IMR-90 (cell line): ENCODE measurements at regions not wholly inside any gene's neighbourhood (a gene's known extent, or its start where the extent isn't known, plus 50 kb on each side); places are given as distances from the start of the nearest gene placed in this dataset.

Experiments
- ATAC-seq: fragments of 200-7000 bp; cut with Tn5 transposase; 2 replicates; pipeline ENCODE4 v1.9.1; 2020; ENCODE audit warnings: low read depth, mild to moderate bottlenecking, moderate library complexity
- BruUV-seq: library from RNA; stranded (reverse); fragments of 400-500 nt; replicated peaks from 2 replicates; lab custom pipeline; 2021; lab: Mats Ljungman, UMichigan
- CTCF ChIA-PET: fragments of 300-600 bp; formaldehyde crosslinking; extraction: SDS; loops from one replicate; lab custom pipeline; 2021; ENCODE audit warnings: antibody characterized with exemption; lab: Yijun Ruan, JAX
- POLR2A ChIA-PET: fragments of 300-600 bp; sonication (Branson Sonifier 250); formaldehyde crosslinking; loops from one replicate; lab custom pipeline; 2022; ENCODE audit warnings: antibody characterized with exemption; ENCODE audit not compliant: unreplicated experiment; lab: Charles Lee
- DNase-seq: peaks from one replicate; pipeline ENCODE4 v3.0.0; 2013
- H2AFZ ChIP-seq: replicated peaks from 2 replicates; pipeline ENCODE3; 2013; ENCODE audit warnings: low read length, mild to moderate bottlenecking; ENCODE audit not compliant: poor library complexity
- H2AK5ac ChIP-seq: 2 replicates; pipeline ENCODE4 v1.6.1; 2013; ENCODE audit warnings: low read depth, low read length, inconsistent platforms
- H2AK9ac ChIP-seq: replicated peaks from 2 replicates; pipeline ENCODE3; 2013; ENCODE audit warnings: mild to moderate bottlenecking, low read depth, low read length, moderate library complexity; ENCODE audit not compliant: poor library complexity
- H2BK120ac ChIP-seq: 2 replicates; pipeline ENCODE4 v1.6.1; 2013; ENCODE audit warnings: low read depth, low read length, inconsistent platforms
- H2BK15ac ChIP-seq: 3 replicates; pipeline ENCODE4 v1.6.1; 2013; ENCODE audit warnings: low read depth, low read length, inconsistent platforms
- H2BK20ac ChIP-seq: 2 replicates; pipeline ENCODE4 v1.6.1; 2013; ENCODE audit warnings: low read depth, mild to moderate bottlenecking, inconsistent platforms, low read length, moderate library complexity
- H2BK5ac ChIP-seq: 2 replicates; pipeline ENCODE4 v1.6.1; 2013; ENCODE audit warnings: mild to moderate bottlenecking, low read depth, low read length, inconsistent platforms; ENCODE audit not compliant: poor library complexity, severe bottlenecking
- H3K14ac ChIP-seq: replicated peaks from 2 replicates; pipeline ENCODE4 v1.6.1; 2013; ENCODE audit warnings: low read depth, low read length, inconsistent platforms
- H3K18ac ChIP-seq: 2 replicates; pipeline ENCODE4 v1.6.1; 2013; ENCODE audit warnings: low read depth, low read length, control low read depth
- H3K23ac ChIP-seq: 2 replicates; pipeline ENCODE4 v1.6.1; 2013; ENCODE audit warnings: low read depth, low read length, inconsistent platforms
- H3K27ac ChIP-seq: 2 replicates; pipeline ENCODE4 v1.5.1; 2013; ENCODE audit warnings: mild to moderate bottlenecking, control low read depth, low read length; ENCODE audit not compliant: insufficient read depth
- H3K27me3 ChIP-seq: 2 replicates; pipeline ENCODE4 v1.6.1; 2013; ENCODE audit warnings: low read length; ENCODE audit not compliant: control insufficient read depth, insufficient read depth
- H3K36me3 ChIP-seq: 2 replicates; pipeline ENCODE4 v1.6.1; 2013; ENCODE audit warnings: low read length, mixed read lengths; ENCODE audit not compliant: control insufficient read depth, insufficient read depth
- H3K4ac ChIP-seq: 2 replicates; pipeline ENCODE4 v1.6.1; 2013; ENCODE audit warnings: low read depth, low read length, inconsistent platforms
- H3K4me1 ChIP-seq: 2 replicates; pipeline ENCODE4 v1.6.1; 2013; ENCODE audit warnings: low read length, mixed read lengths; ENCODE audit not compliant: control insufficient read depth, insufficient read depth
- H3K4me2 ChIP-seq: 2 replicates; pipeline ENCODE4 v1.6.1; 2013; ENCODE audit warnings: low read depth, mild to moderate bottlenecking, control low read depth, low read length, moderate library complexity
- H3K4me3 ChIP-seq: 2 replicates; pipeline ENCODE4 v1.5.1; 2013; ENCODE audit warnings: low read depth, mild to moderate bottlenecking, control low read depth, low read length, moderate library complexity; ENCODE audit not compliant: insufficient read depth
- H3K56ac ChIP-seq: 2 replicates; pipeline ENCODE4 v1.6.1; 2013; ENCODE audit warnings: low read length, inconsistent platforms; ENCODE audit not compliant: insufficient read depth; ENCODE audit errors: extremely low read depth
- H3K79me1 ChIP-seq, 2 experiments: 2 replicates each; pipeline ENCODE4 v1.6.1; 2013; ENCODE audit warnings: low read length in 2 of 2, inconsistent platforms in 1 of 2, low read depth in 1 of 2
- H3K9ac ChIP-seq: 2 replicates; pipeline ENCODE4 v1.6.1; 2013; ENCODE audit warnings: low read depth, low read length, control low read depth
- H3K9me1 ChIP-seq: 2 replicates; pipeline ENCODE4 v1.6.1; 2013; ENCODE audit warnings: low read length, inconsistent platforms; ENCODE audit not compliant: insufficient read depth
- H3K9me3 ChIP-seq: 2 replicates; pipeline ENCODE4 v1.6.1; 2013; ENCODE audit warnings: low read length; ENCODE audit not compliant: control insufficient read depth, insufficient read depth
- H4K20me1 ChIP-seq: 2 replicates; pipeline ENCODE4 v1.6.1; 2013; ENCODE audit warnings: low read length, inconsistent platforms; ENCODE audit not compliant: insufficient read depth
- H4K5ac ChIP-seq: 2 replicates; pipeline ENCODE4 v1.6.1; 2013; ENCODE audit warnings: mild to moderate bottlenecking, low read depth, low read length, control low read depth
- H4K8ac ChIP-seq, 2 experiments: 2 replicates each; pipeline ENCODE4 v1.6.1; 2013; ENCODE audit warnings: low read depth in 2 of 2, low read length in 2 of 2, control low read depth in 1 of 2, inconsistent platforms in 1 of 2
- H4K91ac ChIP-seq: 2 replicates; pipeline ENCODE4 v1.6.1; 2013; ENCODE audit warnings: low read depth, low read length, inconsistent platforms; ENCODE audit not compliant: insufficient read depth
- BHLHE40 ChIP-seq: fragments of 150-350 bp; IDR thresholded peaks from 2 replicates; pipeline ENCODE4 v1.6.1; 2016; ENCODE audit warnings: mild to moderate bottlenecking, low read depth, low read length
- MAFK ChIP-seq: IDR thresholded peaks from 2 replicates; pipeline ENCODE4 v1.6.1; 2012; ENCODE audit warnings: low read depth, low read length, improper control_type of control experiment
- WGBS, 2 experiments: methylation state at CpG; one replicate each; pipeline versions ENCODE4 v1.1.5 to v1.1.7; 2013; ENCODE audit warnings: missing lambda C conversion rate in 2 of 2; ENCODE audit not compliant: insufficient read length in 1 of 2; ENCODE audit errors: extremely low coverage in 2 of 2; 5-methylcytosine and 5-hydroxymethylcytosine counted together
- dilution Hi-C: fragments of 300-500 bp; cut with HindIII; formaldehyde crosslinking; loops from one replicate; pipeline ENCODE4 v1.14.3; 2018; ENCODE audit warnings: low sequenced_read_pairs; ENCODE audit not compliant: unreplicated experiment
- in situ Hi-C: fragments of 300-500 bp; cut with MboI; formaldehyde crosslinking; loops from 3 replicates; pipeline ENCODE4 v1.14.3; 2019; ENCODE audit warnings: low sequenced_read_pairs, inconsistent platforms, mixed read lengths
- intact Hi-C: fragments of 100-400 bp; cut with micrococcal nuclease; formaldehyde crosslinking; loops from 2 replicates; pipeline ENCODE4 v1.10.0; 2022

DNA sequence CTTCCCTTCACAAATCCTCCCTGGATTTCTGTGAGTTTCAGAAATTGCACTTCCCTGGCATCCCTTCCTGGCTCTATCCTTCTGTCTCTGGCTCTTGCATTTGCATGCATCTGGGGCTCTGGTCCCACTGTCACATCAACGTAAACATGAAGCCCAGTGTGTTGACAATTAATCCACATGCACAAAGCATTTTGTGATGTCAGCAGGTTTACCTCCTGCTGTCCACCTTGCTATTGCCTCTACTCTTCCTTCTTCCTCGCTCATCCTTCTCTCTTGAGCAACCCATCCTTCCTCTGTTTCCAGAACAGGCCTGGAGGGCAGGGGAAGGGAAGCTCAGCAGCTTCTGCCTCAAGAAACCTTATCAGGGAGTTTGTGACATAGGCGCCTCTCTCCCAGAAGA lies 111.7 kb upstream of the ATP5MC3 start:
- Histone ChIP-seq H4K5ac (no peak overlapping the region), H4K8ac (no peak overlapping the region), H2BK5ac (no peak overlapping the region), H4K91ac (no peak overlapping the region), H3K18ac (no peak overlapping the region), H2AK9ac (no peak overlapping the region), H3K4ac (no peak overlapping the region), H3K4me1 (no peaks in the 10 kb centered on the region), H3K9me1 (no peaks in the 10 kb centered on the region), H3K27me3 (peaks cover 6% of the 10 kb centered on the region), H4K20me1 (no peaks in the 10 kb centered on the region), H3K56ac (no peak overlapping the region), H2BK15ac (no peak overlapping the region), H3K27ac (no peak overlapping the region), H2BK120ac (no peak overlapping the region), H3K23ac (no peak overlapping the region), H3K36me3 (no peaks in the 10 kb centered on the region), H3K9ac (no peak overlapping the region), H2AK5ac (no peak overlapping the region), H2AFZ (no peak overlapping the region), H2BK20ac (no peak overlapping the region), H3K79me1 (no peaks in the 10 kb centered on the region), H3K4me2 (no peak overlapping the region), H3K4me3 (no peak overlapping the region), H3K9me3 (no peaks in the 10 kb centered on the region), H3K14ac (no peak overlapping the region)
- BruUV-seq: no TSS peak
- POLR2A ChIA-PET: no interaction called here
- ATAC-seq (no peak), DNase-seq (no peak)
- intact Hi-C loops (no loop called here), in situ Hi-C loops (no loop called here), dilution Hi-C loops (no loop called here)
- no CpG with 5 or more reads among the region's 3 CpGs for WGBS, 2 experiments
- CTCF ChIA-PET: no interaction called here
- TF ChIP-seq BHLHE40: no peak
- TF ChIP-seq MAFK: peak; percentile 34; the same call in 1 of the 2 replicates
